IPS-NIHi7 (cell line): ENCODE measurements at regions not wholly inside any gene's neighbourhood (a gene's known extent, or its start where the extent isn't known, plus 50 kb on each side); places are given as distances from the start of the nearest gene placed in this dataset.
"Not testable (repeated sequence)": the region's sequence is repeated elsewhere in the genome, so short reads cannot be mapped to it uniquely, and the experiment has no call there.

ENCODE experiments used
- DNase-seq: peaks from one replicate; pipeline ENCODE4 v3.0.0; 2012; ENCODE audit warnings: mixed read lengths; ENCODE audit errors: extremely low spot score

- no peak for DNase-seq
Measured at GRCh38 chr5:96203761-96204160, 229.3 kb downstream of the PCSK1 start.

GRCh38 chr5:96201503-96201902 is 231.5 kb downstream of the PCSK1 start:
- DNase-seq, result no peak

DNA sequence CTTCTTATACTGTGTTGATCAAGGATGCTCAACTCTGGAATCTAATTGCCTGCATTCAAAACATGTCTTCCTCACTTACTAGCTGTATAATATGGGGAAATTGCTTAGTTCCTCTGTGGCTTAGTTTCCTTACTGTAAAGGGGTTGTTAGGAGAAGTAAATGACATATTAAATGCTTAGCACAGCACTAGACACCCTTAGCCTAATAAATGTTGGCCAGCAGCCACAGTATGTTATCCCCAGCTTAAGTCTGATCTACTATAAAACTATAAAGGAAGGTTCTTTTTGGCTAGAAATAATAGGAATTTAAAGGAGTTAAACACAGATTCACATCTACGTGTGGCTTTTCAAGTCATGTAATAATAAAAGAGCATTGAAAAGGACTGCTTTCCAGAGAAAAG is 232.4 kb downstream of the PCSK1 start:
- no peak for DNase-seq

GRCh38 chr5:96199713-96200183 is 233.3 kb downstream of the PCSK1 start:
- DNase-seq, result no peak

DNA sequence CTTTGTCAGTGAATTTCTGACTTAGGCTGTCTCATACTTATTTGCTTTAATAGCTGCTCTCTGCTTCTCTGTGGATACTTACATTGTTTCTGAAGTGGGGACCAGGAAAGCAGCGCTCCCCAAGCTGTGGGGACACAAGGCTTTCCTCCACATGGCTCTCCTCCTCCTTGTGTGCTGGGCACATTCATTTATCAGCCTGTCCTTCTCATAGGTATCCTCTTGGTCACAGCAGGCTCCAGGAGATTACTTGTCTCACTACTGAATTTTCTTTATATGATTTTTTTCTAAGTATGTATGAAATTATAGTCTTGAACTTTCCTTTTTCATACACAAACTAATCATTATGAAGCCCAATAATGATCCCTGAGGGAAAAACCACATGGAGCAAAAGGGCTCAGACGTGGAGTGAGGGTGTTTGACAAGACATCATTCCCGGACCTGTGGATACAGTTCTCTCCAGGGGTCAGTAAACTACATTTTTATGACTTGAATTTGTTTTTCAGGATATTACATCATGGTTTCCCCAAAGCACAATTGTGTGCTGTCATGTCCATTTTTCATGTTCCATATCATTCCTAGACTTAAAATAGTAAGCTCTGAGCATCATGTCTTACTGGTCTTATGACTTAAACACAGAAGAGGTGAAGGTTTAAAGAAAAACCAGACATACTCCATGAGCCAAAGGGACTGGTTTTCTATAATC is 234.5 kb downstream of the PCSK1 start:
- no peak for DNase-seq

- not testable (repeated sequence) for DNase-seq
Measured at GRCh38 chr5:96197767-96198166, 235.3 kb downstream of the PCSK1 start.

GRCh38 chr5:96197347-96197746 is 235.7 kb upstream of the ELL2 start:
- no peak for DNase-seq

DNA sequence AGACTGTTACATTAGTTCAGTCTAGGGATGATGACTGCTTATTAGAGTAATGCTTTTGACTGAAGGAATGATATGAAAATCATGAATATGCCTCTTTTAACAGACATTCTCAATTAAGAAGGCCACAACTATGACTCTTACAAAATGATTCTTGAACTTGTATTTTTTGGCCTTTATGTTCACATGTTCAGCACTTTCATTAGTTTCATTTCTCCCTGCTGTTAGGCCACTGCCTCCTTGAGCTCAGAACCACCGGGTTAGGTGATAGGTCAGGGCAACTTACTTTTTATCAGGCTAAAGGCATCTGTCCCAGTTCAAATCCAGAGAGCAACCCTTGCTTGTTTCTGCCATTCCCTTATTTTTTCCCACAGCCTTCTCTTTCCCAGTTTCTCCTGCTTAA is 235.2 kb upstream of the ELL2 start:
- no peak for DNase-seq

- DNase-seq, result no peak
Measured at GRCh38 chr5:96196407-96196806, 234.8 kb upstream of the ELL2 start.

GRCh38 chr5:96195123-96195522 is 233.5 kb upstream of the ELL2 start:
- no peak for DNase-seq

- no peak for DNase-seq
Measured at GRCh38 chr5:96194593-96194992, 232.9 kb upstream of the ELL2 start.

- DNase-seq, result no peak
Measured at GRCh38 chr5:96193946-96194345, 232.3 kb upstream of the ELL2 start.

DNA sequence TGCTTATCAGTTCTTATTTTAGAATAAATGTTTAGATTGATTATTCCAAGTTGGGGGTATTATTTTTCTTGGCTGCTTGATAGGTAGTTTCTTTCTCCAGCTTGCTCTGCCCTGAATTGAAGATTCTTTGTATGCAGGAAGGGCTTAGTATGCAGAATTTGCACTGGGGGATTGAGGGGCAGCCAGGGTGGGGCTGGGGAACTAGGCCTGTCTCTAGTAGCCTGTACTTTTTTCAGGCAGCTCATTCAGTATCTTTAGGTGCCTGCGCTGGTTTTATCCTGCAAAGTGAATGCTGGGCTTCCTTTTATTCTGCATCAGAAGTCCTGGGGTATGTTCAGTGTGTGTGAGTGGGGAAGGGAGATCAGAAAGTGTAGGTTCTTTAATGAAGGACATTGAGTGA is 228.3 kb upstream of the ELL2 start:
- no peak for DNase-seq

- DNase-seq, result no peak
Measured at GRCh38 chr5:96189028-96189826, 227.6 kb upstream of the ELL2 start.

GRCh38 chr5:96187309-96188027 is 225.8 kb upstream of the ELL2 start:
- DNase-seq, result no peak

- not testable (repeated sequence) for DNase-seq
Measured at GRCh38 chr5:96184510-96184909, 222.9 kb upstream of the ELL2 start.

- DNase-seq, result no peak
Measured at GRCh38 chr5:96180684-96181435, 219.2 kb upstream of the ELL2 start.

DNA sequence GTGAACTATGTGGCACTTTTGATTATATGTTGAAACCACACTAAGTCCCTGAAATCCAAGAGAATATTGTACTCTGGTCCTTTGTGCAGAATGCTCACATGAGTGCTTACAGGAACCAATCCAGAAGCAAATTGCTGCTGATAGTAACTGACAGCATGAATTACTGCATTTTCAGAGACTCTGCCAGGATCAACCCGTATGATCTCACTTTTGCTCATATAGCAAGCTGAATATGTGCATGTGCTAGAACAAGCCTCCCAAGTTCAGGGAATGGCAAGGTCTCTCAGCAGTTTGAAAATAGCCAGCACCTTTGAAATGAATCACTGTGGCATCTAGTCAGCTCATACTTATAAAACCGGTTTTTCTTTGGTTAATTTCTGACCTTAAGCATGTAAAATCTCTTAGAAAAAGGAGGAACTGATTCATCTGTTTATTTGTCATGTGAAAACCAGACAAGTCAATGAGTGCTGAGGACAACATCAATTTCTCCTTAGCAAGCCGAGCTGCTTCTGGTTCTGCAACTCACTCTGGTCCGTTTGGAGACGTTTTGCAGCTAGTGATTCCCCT is 215.7 kb upstream of the ELL2 start:
- DNase-seq, result no peak

GRCh38 chr5:96176022-96176421 is 214.4 kb upstream of the ELL2 start:
- DNase-seq, result no peak

DNA sequence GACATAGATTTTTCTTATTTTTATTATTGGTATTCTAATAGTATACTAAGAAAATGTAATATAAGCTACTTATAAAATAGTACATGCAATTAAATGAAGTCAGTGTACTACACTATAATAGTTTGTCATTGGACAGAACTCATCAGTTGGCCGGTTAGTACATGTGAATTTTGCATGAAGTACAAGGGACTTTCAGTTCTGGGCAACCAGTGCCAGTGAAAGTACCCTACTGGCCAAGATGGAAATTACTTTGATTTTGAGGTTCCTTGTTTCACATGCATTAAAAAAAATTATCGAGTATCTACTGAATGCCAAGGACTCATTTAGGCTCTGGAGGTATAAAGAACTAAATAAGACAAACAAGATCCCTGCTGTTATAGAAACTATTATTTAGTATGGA is 213.4 kb upstream of the ELL2 start:
- DNase-seq, result no peak

DNA sequence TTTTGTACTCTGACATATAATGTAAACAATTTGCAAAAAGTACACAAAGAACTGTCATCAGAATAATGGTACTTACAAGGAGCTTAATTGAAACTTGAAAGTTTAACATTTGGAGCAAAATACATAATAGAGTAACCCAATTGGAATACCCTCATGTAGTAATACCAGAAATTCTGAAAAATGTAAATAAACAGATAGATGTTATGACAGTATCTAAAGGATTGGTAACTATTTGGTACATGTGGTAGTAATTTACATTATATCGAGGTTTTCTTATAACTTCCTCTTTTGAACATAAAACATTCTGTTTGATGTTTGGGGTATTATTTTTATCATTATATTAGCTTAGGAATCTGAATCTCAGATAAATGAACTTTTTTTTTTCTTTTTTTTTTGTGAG is 211.7 kb upstream of the ELL2 start:
- no peak for DNase-seq

- DNase-seq, result no peak
Measured at GRCh38 chr5:96172436-96172835, 210.8 kb upstream of the ELL2 start.
